ENCODE measurements at regions not wholly inside any gene's neighbourhood (a gene's known extent, or its start where the extent isn't known, plus 50 kb on each side); places are given as distances from the start of the nearest gene placed in this dataset.
"Not testable (repeated sequence)": the region's sequence is repeated elsewhere in the genome, so short reads cannot be mapped to it uniquely, and the experiment has no call there.

GRCh38 chr12:65720136-65721130 lies 103.8 kb upstream of the HMGA2 start:
- H3K27me3 ChIP-seq (ENCODE audit: low read depth): peaks cover 38% of the 10 kb centered on the region
- no peaks in the 10 kb centered on the region for H3K36me3 ChIP-seq (replicated peaks)
- in situ Hi-C loops (cut with MboI; ENCODE audit: low sequenced_read_pairs): no loop called here
- no peaks in the 10 kb centered on the region for H3K9me3 ChIP-seq
- H3K4me1 ChIP-seq: no peaks in the 10 kb centered on the region
- no peak overlapping the region for H3K4me3 ChIP-seq
- DNase-seq (ENCODE audit: low spot score in 2 of 2): no peak

- in situ Hi-C loops (cut with MboI; ENCODE audit: low sequenced_read_pairs): no loop called here
- H3K36me3 ChIP-seq (replicated peaks): no peaks in the 10 kb centered on the region
- no peaks in the 10 kb centered on the region for H3K4me1 ChIP-seq
- no peak overlapping the region for H3K4me3 ChIP-seq
- peaks cover 40% of the 10 kb centered on the region for H3K27me3 ChIP-seq (ENCODE audit: low read depth)
- no peak for DNase-seq (ENCODE audit: low spot score in 2 of 2)
- no peaks in the 10 kb centered on the region for H3K9me3 ChIP-seq
Measured at GRCh38 chr12:65721541-65722190, 102.6 kb upstream of the HMGA2 start.

- no peaks in the 10 kb centered on the region; the same call in 1 of the 2 replicates for H3K9me3 ChIP-seq
- in situ Hi-C loops (cut with MboI; ENCODE audit: low sequenced_read_pairs): no loop called here
- H3K36me3 ChIP-seq (replicated peaks): no peaks in the 10 kb centered on the region
- DNase-seq (ENCODE audit: low spot score in 2 of 2): no peak
- H3K27me3 ChIP-seq (ENCODE audit: low read depth): peaks cover 71% of the 10 kb centered on the region
- no peak overlapping the region for H3K4me3 ChIP-seq
- H3K4me1 ChIP-seq: no peaks in the 10 kb centered on the region
Measured at GRCh38 chr12:65725376-65725775, 98.9 kb upstream of the HMGA2 start.

- Histone ChIP-seq H3K4me3 (no peak overlapping the region), H3K9me3 (no peaks in the 10 kb centered on the region; the same call in 1 of the 2 replicates), H3K4me1 (no peaks in the 10 kb centered on the region), H3K36me3 (replicated peaks) (no peaks in the 10 kb centered on the region), H3K27me3 (ENCODE audit: low read depth) (peaks cover 57% of the 10 kb centered on the region)
- in situ Hi-C loops (cut with MboI; ENCODE audit: low sequenced_read_pairs): no loop called here
- DNase-seq (ENCODE audit: low spot score in 2 of 2): no peak
Measured at GRCh38 chr12:65728455-65728847, 95.8 kb upstream of the HMGA2 start.

- Histone ChIP-seq H3K9me3 (no peaks in the 10 kb centered on the region; the same call in 1 of the 2 replicates), H3K4me3 (peak overlapping the region; percentile 23), H3K27me3 (ENCODE audit: low read depth) (peaks cover 53% of the 10 kb centered on the region), H3K4me1 (no peaks in the 10 kb centered on the region), H3K36me3 (replicated peaks) (no peaks in the 10 kb centered on the region)
- peak in 1 of 2 experiments; percentile 41 for DNase-seq (ENCODE audit: low spot score in 2 of 2)
- in situ Hi-C loops (cut with MboI; ENCODE audit: low sequenced_read_pairs): no loop called here
Measured at GRCh38 chr12:65728848-65729793, 95.2 kb upstream of the HMGA2 start.

GRCh38 chr12:65731771-65732170 lies 92.5 kb upstream of the HMGA2 start:
- no peaks in the 10 kb centered on the region for H3K4me1 ChIP-seq
- in situ Hi-C loops (cut with MboI; ENCODE audit: low sequenced_read_pairs): no loop called here
- DNase-seq (ENCODE audit: low spot score in 2 of 2): no peak
- H3K9me3 ChIP-seq: no peaks in the 10 kb centered on the region; the same call in 1 of the 2 replicates
- peaks cover 47% of the 10 kb centered on the region for H3K27me3 ChIP-seq (ENCODE audit: low read depth)
- no peaks in the 10 kb centered on the region for H3K36me3 ChIP-seq (replicated peaks)
- H3K4me3 ChIP-seq: no peak overlapping the region

GRCh38 chr12:65733643-65734042 lies 90.6 kb upstream of the HMGA2 start:
- H3K4me3 ChIP-seq; H3K36me3 ChIP-seq (replicated peaks); in situ Hi-C loops (cut with MboI; ENCODE audit: low sequenced_read_pairs): not testable (repeated sequence)

GRCh38 chr12:65734226-65734625 lies 90.1 kb upstream of the HMGA2 start:
- no peaks in the 10 kb centered on the region for H3K36me3 ChIP-seq (replicated peaks)
- H3K4me1 ChIP-seq: no peaks in the 10 kb centered on the region
- peaks cover 25% of the 10 kb centered on the region for H3K27me3 ChIP-seq (ENCODE audit: low read depth)
- H3K9me3 ChIP-seq: no peaks in the 10 kb centered on the region; the same call in 1 of the 2 replicates
- in situ Hi-C loops (cut with MboI; ENCODE audit: low sequenced_read_pairs): no loop called here
- H3K4me3 ChIP-seq: no peak overlapping the region
- DNase-seq (ENCODE audit: low spot score in 2 of 2): no peak

More at GRCh38 chr12:65733643-65734042, 90.6 kb upstream of the HMGA2 start:
- peaks cover 31% of the 10 kb centered on the region for H3K27me3 ChIP-seq (ENCODE audit: low read depth)
- not testable (repeated sequence) for H3K4me1 ChIP-seq; H3K9me3 ChIP-seq; DNase-seq (ENCODE audit: low spot score in 2 of 2)

- H3K27me3 ChIP-seq (ENCODE audit: low read depth): 0 out of 2 replicates have a peak, but pooled peaks cover 2% of the 10 kb centered on the region
- in situ Hi-C loops (cut with MboI; ENCODE audit: low sequenced_read_pairs): no loop called here
- no peak overlapping the region for H3K4me3 ChIP-seq
- DNase-seq (ENCODE audit: low spot score in 2 of 2): no peak
- H3K4me1 ChIP-seq: peaks cover 6% of the 10 kb centered on the region
- H3K9me3 ChIP-seq: no peaks in the 10 kb centered on the region
- no peaks in the 10 kb centered on the region for H3K36me3 ChIP-seq (replicated peaks)
Measured at GRCh38 chr12:65739606-65740005, 84.7 kb upstream of the HMGA2 start.

- no peaks in the 10 kb centered on the region for H3K9me3 ChIP-seq
- peaks cover 6% of the 10 kb centered on the region for H3K4me1 ChIP-seq
- no peak overlapping the region; the same call in 1 of the 2 replicates for H3K4me3 ChIP-seq
- DNase-seq (ENCODE audit: low spot score in 2 of 2): no peak
- in situ Hi-C loops (cut with MboI; ENCODE audit: low sequenced_read_pairs): no loop called here
- no peaks in the 10 kb centered on the region for H3K36me3 ChIP-seq (replicated peaks)
- H3K27me3 ChIP-seq (ENCODE audit: low read depth): 0 out of 2 replicates have a peak, but pooled peaks cover 2% of the 10 kb centered on the region
Measured at GRCh38 chr12:65740506-65740872, 83.8 kb upstream of the HMGA2 start.

- in situ Hi-C loops (cut with MboI; ENCODE audit: low sequenced_read_pairs): no loop called here
- Histone ChIP-seq H3K4me3 (peak overlapping the region; percentile 51), H3K9me3 (no peaks in the 10 kb centered on the region), H3K27me3 (ENCODE audit: low read depth) (0 out of 2 replicates have a peak, but pooled peaks cover 2% of the 10 kb centered on the region), H3K36me3 (replicated peaks) (no peaks in the 10 kb centered on the region), H3K4me1 (peaks cover 6% of the 10 kb centered on the region)
- peak; percentile 54 to 94 for DNase-seq (ENCODE audit: low spot score in 2 of 2)
Measured at GRCh38 chr12:65740873-65741600, 83.2 kb upstream of the HMGA2 start.

GRCh38 chr12:65741656-65742017 lies 82.6 kb upstream of the HMGA2 start:
- Histone ChIP-seq H3K4me3 (peak overlapping the region; percentile 51), H3K27me3 (ENCODE audit: low read depth) (0 out of 2 replicates have a peak, but pooled peaks cover 2% of the 10 kb centered on the region), H3K36me3 (replicated peaks) (no peaks in the 10 kb centered on the region), H3K9me3 (no peaks in the 10 kb centered on the region), H3K4me1 (peaks cover 6% of the 10 kb centered on the region)
- peak in 1 of 2 experiments; percentile 53 for DNase-seq (ENCODE audit: low spot score in 2 of 2)
- in situ Hi-C loops (cut with MboI; ENCODE audit: low sequenced_read_pairs): no loop called here
